Left kidney (tissue), 1 donor: ENCODE measurements at regions not wholly inside any gene's neighbourhood (a gene's known extent, or its start where the extent isn't known, plus 50 kb on each side); places are given as distances from the start of the nearest gene placed in this dataset.
"Not testable (repeated sequence)": the region's sequence is repeated elsewhere in the genome, so short reads cannot be mapped to it uniquely, and the experiment has no call there.

ENCODE experiments used
- DNase-seq: peaks from one replicate; pipeline ENCODE4 v3.0.0-alpha.2; 2013

DNA sequence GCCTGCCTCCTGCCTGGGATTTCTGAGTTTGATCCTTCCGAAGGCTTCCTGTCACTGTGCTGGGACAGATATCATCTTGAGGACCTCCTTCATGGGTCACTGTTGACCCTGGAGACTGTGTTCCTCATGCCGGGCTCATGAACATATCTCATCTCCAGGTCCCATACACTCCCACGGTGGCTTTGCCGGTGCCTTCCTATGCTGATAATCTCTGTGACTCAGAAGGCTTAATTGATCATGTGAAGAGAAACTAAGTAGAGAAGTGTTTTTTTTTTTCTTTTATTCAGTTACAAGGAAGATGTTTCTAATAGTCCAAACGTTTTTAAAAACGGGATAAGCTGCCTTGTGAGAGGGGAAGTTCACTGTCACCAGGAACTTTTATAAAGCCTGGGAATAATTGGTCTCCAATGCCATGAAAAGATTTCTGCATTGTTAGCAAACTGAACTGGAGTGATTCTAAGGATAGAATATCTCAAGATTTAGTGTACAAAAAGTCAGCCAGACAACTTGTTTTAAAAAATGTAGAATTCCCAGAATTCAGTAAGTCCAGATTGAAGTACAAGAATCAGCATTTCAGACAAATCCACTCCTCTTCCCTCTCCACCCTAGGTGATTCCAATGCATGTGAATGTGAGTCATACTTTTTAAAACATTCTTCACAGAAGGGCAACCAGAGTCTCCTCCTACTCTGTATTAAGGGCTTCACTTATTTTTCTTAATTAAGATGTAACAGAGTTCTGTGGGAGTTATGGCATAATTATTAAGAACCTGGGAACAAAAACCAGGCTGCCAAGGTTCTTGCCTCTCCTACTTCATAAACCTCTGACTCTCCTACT is 139.8 kb upstream of the LGR5 start:
- DNase-seq: no peak

DNA sequence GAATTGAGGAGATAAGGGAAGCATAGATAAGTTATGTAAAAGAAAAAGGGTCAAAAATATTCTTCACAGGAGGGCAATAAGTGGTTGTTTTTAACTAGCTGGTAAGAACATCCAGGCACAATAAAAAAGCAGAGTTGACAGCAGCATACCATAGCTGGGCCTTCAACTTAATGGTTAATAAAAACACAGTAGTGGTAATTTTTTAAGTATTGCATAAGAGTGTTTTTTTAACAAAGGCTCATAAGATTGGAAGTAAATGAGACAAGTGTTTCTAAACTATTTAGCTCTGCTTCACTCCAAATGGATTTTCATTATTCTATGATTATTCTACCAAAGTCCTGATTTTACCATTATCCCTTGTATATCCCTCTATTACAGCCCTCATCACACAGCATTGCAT is 140.1 kb upstream of the TSPAN8 start:
- DNase-seq: no peak

DNA sequence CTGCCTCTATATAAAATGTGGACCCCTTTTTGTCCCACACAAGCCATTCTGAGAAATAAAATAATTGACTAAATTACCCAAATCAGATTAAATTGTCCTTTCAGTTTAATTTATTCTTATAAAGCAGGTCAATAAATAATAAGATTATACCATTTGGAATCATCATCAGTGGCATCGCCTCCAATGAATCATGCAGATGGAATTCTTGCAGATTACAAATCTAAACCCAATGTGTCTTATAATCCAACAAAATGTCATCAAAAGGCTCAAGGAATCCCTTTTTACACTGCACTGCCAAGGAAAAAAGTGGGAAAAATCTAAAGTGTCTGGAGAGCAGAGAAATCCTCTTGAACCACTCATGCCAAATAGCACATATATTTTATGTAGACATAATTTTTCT is 138.2 kb upstream of the TSPAN8 start:
- DNase-seq: no peak

DNA sequence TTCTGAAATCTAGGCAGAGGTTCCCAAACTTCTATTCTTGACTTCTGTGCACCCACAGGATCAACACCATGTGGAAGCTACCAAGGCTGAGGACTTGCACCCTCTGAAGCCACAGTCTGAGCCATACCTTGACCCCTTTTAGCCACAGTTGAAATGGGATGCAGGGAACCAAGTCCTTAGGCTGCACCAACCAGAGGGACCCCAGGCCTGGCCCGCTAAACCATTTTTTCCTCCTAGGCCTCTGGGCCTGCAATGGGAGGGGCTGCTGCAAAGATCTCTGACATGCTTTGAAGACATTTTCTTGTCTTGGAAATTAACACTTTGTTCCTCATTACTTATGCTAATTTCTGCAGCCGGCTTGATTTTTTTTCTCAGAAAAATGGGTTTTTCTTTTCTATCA is 133.9 kb upstream of the TSPAN8 start:
- DNase-seq: no peak

DNA sequence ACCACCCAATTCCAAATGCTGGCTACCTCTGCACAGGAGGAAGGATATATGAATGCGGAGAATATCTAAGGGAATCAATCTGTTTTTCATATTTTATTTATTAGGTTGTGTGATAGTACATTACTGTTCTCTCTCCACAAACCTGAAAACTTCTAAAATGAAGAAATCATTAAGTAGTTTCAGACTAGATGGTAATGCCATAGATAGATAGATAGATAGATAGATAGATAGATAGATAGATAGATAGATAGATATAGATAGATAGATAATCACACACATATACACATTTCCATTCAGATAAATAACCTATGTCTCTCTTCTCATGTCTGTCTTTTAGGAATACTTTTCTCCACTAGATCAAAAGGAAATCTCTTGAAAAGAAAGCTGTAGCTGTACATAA is 126.1 kb upstream of the TSPAN8 start:
- no peak for DNase-seq

DNA sequence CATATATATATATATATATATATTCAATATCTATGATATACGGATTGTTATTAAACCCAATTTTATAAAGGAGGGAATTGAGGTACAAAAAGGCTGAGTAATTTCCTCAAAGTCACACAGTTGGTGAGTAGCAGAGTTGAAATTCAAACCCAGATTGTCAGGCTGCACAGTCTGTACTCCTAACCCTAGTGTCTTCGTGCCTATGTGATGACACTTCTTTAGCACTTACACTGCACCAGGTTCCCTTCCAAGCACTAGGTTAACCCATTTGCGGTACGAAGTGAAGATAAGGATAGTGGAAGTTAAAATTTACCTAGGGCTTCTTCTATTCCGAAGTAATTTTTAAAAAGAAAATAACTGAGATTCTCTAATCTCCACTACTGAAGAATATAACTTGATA is 125.1 kb upstream of the TSPAN8 start:
- no peak for DNase-seq

DNA sequence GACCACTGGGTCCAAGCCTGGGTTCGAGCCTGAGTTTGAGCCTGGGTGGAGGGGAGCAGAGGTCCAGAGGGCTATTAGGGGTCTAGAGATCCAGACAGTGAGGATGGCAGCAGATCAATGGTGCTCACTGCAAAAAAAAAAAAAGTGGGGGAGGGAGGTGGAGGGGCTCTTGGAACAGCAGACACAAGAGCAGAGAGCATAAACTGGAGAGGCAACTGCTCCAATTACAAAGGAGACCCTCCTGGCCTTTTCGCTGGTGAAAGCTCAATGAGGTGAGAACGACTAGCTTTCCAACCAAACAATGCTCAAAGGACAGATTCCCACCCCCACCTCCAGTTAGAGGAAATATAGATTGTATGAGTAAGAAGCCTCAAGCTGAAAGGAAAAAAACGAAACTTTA is 124.2 kb upstream of the TSPAN8 start:
- no peak for DNase-seq

DNA sequence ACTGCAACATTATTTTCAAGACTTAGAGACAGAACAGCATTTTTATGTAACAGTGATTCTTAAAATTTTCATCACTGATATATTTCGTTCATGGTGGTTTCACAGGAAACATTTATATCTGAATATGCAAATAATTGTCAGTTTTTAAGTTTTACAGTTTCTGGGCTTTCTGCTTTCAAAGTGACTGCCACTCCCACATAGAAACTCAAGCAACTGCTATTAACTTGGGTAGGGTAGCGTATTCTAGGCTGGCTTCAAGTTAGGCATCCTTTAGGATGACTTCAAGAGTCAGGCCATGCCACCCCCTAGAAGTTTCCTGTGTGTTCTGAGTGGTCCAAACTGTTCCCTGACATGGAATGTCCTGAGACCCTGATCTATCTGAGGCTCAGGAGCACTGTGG is 123.6 kb upstream of the TSPAN8 start:
- DNase-seq: no peak

DNA sequence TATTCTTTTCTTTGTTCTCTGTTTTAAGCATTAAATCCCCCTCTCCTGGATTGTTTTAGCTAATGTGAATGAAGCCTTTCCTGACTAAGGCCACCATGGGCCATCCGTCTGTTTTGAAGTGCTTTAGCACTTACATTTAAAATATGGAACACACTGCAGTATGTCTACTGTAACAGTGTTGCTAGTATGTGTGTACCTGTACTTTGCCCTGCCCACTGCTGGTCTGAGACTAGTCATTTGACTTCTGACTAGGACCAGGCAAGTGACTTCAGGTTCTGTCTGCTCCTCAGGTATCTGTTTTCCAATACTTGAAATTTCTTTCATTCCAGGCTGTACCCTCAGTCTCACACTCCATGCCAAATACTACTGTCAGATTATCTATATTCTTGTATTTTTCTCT is 120.1 kb upstream of the TSPAN8 start:
- no peak for DNase-seq

DNA sequence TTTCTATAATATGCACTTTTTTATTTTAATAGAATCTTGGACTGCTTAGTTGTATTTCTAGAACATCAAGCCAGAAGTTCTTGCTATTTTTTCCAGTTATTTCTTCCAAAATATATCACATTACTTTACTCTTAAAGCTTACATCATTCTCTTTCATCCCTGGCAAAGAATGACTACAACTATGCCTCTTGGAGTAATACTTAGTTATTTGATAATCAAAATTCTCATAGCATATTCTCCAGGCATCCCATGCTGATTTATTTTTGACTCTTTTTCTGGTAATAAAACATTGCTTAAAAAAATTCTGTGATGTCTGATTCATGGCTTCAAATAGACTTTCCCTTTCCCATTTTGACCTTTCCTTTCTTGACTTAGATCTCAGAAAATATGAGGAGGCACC is 118.7 kb upstream of the TSPAN8 start:
- DNase-seq: no peak

DNA sequence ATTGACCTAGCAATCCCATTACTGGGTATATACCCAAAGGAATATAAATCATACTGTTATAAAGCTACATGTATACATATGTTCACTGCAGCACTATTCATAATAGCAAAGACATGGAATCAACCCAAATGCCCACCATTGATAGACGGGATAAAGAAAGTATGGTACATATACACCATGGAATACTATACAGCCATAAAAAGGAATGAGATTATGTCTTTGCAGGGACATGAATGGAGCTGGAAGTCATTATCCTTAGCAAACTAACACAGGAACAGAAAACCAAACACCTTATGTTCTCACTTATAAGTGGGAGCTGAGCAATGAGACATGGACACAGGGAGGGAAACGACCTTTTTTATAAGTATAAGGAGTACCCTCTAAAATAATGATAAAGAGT is 113.0 kb upstream of the TSPAN8 start:
- DNase-seq: not testable (repeated sequence)

DNA sequence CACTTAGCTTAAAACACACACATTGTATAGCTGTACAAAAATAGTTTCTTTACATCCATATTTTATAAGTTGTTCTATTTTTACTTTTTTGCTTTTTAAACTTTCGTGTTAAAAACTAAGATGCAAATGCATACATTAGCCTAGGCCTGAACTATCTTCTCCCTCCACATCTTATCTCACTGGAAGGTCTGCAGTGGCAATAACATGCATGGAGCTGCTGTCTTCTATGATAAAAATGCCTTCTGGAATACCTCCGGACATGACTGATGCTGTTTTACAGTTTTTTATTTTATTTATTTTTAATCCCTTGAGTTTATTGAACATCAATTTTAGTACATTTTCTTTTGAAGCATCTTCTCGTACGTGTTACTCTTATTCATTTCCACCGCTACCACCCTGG is 112.3 kb upstream of the TSPAN8 start:
- no peak for DNase-seq

DNA sequence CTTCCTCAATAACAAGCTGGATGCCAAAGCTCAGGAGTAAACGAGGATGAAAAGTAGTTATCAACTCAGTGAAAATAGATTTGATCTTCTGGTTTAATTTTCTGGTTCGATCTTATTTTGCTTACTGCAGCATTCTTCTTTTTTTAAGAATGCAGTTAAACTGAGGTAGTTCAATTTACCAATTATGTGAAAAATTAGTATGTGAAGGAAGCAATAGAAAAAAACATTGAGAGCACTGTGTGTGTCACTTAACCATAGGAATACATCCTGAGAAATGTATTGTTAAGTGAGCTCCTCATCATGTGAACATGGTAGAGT is 111.4 kb upstream of the TSPAN8 start:
- DNase-seq: no peak

DNA sequence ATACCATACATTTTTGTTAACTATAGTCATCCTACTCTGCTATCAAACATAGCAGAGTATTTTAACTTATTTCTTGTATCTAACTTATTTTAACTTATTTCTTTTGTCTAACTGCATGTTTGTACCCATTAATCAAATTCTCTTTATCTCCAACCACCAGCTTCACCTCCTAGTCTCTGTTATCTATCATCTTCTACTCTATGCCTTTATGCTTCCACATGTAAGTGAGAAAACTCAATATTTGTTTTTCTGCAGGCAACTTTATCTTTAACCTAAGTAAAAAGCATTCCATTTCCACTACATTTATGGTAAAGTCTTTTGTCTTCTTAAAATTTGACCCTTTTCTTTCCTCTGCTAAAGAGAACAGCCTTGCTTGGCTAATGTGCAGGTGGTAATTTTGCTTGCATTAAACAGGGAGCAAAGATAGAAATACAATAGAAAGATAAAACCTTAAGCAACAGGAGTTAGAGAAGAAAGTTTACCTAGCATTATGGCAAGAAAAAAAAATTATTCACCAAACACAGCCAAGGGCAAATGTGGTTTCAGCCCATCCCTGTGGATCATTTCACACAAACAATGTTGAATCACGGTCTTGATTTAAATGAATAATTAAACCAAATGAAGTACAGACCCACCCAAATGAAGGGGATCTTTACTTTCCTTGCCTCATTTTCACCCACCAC is 110.9 kb upstream of the TSPAN8 start:
- no peak for DNase-seq

DNA sequence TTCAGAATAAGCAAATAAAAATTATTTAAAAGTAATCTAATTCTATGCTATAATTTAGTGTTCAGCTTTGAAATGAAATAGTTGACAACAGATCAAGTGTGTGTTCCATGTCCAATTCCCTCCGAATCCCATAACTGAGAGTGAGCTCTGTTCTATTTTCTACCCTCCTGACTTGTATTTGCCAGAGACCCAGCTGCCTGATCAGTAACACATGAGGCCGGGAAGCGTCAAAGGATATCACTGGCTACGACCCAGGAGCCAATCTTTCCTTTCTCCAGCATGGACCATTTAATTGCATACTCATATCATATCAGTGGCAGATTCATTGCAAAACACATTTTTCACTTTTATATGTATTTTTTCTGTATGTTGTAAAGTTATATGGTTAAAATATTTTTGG is 108.8 kb upstream of the TSPAN8 start:
- no peak for DNase-seq

DNA sequence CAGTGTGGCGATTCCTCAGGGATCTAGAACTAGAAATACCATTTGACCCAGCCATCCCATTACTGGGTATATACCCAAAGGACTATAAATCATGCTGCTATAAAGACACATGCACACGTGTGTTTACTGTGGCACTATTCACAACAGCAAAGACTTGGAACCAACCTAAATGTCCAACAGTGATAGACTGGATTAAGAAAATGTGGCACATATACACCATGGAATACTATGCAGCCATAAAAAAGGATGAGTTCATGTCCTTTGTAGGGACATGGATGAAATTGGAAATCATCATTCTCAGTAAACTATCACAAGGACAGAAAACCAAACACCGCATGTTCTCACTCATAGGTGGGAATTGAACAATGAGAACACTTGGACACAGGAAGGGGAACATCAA is 107.9 kb upstream of the TSPAN8 start:
- not testable (repeated sequence) for DNase-seq

DNA sequence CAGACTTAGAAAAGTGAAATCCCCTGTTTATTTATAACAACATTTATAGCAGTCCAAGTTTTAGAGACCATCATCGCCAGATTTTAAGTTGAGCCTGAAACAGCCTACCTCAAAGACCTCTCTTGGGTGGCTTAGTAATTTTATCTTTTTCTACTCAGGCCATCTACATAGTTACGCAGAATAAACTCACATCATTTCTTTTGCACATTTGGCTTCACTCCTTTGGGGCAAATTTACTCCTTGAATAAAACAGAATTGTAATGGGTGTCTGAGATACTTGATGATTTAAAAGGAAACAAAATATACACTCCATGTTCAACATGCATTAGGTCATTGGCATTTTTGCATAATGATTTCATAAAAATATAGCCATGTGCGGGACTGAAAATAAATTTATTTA is 104.7 kb upstream of the TSPAN8 start:
- DNase-seq: no peak

DNA sequence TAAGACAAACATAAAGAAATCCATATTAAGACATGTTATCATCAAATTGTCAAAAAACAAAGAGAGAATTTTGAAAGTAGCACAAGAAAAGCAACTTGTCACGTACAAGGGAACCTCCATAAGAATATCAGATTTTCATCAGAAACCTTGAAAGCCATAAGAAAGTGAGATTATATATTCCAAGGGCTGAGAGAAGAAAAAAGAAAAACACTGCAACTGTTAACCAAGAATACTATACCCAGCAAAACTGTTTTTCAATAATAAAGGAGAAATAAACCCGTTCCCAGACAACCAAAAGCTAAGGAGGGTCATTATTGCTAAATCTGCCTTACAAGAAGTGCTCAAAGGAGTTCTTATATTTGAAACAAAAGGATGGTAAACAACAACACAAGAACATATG is 94.7 kb upstream of the TSPAN8 start:
- no peak for DNase-seq

DNA sequence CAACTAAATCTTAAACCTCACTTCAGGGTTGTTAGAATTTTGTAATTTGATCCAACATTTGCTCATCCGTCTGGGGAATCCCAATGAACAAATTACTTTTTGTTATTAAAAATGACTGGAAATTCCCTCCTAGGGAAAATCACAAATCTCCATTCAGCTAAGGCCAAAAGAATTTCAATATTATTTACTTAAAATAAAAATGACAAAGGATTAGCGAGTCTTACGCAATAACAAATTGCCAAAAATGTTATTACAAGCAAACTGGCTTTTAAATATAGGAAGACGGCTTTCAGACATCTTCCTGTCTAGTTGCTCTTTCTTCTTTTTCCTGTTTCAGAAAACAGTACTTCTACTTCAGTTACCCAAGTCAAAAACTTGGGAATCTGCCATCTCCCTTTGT is 92.4 kb upstream of the TSPAN8 start:
- DNase-seq: no peak

DNA sequence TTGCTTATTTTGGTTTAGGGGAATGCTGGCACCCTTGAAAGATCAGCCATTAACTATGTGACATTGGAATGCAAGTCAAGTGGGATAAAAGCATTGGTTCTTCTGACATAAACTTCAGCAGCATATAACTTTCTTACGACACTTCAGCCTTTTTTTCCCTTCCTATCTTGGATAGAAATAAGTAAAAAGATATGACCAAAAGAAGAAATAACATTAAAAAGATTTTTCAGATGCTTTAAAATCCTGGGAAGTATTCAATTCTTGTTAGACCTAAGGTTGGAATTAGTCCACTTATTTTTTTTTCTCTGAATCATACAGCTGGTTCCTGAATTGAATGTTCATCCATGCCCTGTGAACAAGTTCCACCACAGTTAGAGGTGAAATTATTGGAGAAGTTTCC is 85.6 kb upstream of the TSPAN8 start:
- DNase-seq: no peak

DNA sequence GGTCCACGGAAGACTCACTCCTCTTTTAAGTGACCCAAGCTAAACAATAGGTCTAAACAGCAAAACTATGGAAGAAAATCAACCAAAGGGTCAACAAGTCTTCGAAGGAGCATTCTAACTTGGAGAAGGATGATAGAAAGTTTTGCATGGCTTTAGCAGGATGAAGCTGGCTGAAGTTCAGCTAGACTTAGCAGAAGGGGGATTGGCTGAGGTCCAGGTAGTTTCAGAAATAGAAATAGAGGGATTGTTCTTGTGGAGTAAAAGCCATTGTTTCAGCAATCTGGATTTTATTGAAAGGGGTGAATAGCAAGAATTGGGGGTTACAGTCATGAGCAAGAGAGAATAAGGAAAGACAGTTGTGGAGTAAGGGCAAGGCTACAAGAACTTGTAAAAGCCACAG is 84.7 kb upstream of the TSPAN8 start:
- DNase-seq: peak; percentile 2

DNA sequence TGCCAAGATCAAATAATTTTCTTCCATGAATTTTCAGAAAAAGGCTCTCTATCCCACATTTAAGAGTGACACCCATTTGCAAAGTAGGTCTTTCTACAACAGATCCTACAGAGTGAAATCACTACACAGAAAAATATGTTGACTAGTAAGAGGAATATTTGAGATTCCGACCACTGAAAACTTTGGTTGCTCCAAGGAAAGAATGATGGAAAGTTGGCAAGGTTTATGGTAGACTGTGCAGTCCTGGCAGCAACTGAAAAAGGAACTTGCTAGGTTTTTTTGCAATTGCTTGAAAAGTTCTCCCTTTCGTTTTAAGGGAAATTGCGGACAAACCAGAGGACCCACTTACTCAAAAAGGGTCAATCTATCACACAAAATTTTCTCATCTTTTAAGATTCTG is 83.1 kb upstream of the TSPAN8 start:
- DNase-seq: no peak

DNA sequence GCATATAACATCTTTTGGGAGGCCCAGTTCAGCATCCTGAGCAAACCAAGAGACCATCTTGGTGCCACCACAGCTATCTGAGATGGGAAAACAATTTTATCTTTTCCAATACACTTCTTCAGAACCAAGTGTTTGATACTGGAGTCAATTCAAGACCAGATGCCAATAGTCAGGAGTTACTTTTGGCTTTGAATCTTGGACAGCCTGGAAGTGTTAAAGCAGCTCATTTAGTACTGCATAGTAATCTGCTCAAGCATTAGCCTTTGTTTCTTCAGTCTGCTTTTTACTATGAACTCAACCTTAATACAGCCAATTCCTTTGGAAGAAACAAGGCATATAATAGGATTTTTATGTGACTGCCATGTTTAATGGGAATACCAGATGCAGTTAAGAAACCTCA is 81.9 kb upstream of the TSPAN8 start:
- no peak for DNase-seq

DNA sequence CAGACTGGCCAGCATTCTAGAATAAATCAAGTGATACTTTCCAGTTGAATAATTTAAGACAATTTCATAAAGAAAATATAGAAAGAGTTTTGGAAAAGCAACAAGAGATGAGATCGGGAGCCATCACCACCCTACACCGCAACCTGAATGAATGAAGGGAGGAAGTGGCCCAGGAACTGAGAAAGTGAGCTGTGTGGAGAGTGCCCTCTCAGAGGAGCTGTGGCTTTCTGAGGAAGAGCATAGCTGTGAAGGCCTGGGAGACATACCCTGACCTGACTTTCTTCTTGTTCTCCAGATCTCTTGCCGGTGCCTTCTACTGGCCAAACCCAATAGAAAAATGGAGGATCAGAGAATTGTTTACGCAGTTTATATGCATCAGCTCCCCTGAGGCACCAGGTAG is 79.3 kb upstream of the TSPAN8 start:
- no peak for DNase-seq
